Fibroblast of lung (primary cell): ENCODE measurements at regions not wholly inside any gene's neighbourhood (a gene's known extent, or its start where the extent isn't known, plus 50 kb on each side); places are given as distances from the start of the nearest gene placed in this dataset.

ENCODE experiments used
- EZH2 ChIP-seq: IDR thresholded peaks from 2 replicates; pipeline ENCODE4 v1.5.1; 2012; ENCODE audit warnings: low read length, control low read depth, mild to moderate bottlenecking; ENCODE audit errors: missing control alignments
- TF ChIP-seq, protein P1 (sequence below), 2 donors: IDR thresholded peaks in 1 of 2; conservative IDR thresholded peaks in 1 of 2; 1 replicate in 1 of 2; 2 replicates in 1 of 2; pipeline ENCODE4 v1.5.1; 2011 to 2012; ENCODE audit warnings: low read length in 2 of 2, control low read depth in 1 of 2, inconsistent platforms in 1 of 2, low read depth in 1 of 2, mild to moderate bottlenecking in 1 of 2

GRCh38 chr6:81226957-81227356 is 525.5 kb downstream of the TENT5A start:
- no peak for TF ChIP-seq EZH2
- TF ChIP-seq, protein P1, sequence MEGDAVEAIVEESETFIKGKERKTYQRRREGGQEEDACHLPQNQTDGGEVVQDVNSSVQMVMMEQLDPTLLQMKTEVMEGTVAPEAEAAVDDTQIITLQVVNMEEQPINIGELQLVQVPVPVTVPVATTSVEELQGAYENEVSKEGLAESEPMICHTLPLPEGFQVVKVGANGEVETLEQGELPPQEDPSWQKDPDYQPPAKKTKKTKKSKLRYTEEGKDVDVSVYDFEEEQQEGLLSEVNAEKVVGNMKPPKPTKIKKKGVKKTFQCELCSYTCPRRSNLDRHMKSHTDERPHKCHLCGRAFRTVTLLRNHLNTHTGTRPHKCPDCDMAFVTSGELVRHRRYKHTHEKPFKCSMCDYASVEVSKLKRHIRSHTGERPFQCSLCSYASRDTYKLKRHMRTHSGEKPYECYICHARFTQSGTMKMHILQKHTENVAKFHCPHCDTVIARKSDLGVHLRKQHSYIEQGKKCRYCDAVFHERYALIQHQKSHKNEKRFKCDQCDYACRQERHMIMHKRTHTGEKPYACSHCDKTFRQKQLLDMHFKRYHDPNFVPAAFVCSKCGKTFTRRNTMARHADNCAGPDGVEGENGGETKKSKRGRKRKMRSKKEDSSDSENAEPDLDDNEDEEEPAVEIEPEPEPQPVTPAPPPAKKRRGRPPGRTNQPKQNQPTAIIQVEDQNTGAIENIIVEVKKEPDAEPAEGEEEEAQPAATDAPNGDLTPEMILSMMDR (conservative IDR thresholded peaks at IDR 0.05 in 1 of 2, IDR thresholded peaks at IDR 0.05 in 1 of 2; ENCODE audit: low read depth in 1 of 2, low read length in 2 of 2), result no peak
